CD14-positive monocyte (primary cell): ENCODE measurements at regions not wholly inside any gene's neighbourhood (a gene's known extent, or its start where the extent isn't known, plus 50 kb on each side); places are given as distances from the start of the nearest gene placed in this dataset.

ENCODE experiments used
- DNase-seq, 3 donors: peaks; one replicate each; pipeline ENCODE4 v3.0.0-alpha.2; 2011 to 2022
- H2AFZ ChIP-seq: 2 replicates; pipeline ENCODE4 v1.6.0; 2012; ENCODE audit warnings: mild to moderate bottlenecking, low read depth, low read length, inconsistent platforms; ENCODE audit not compliant: insufficient read depth, poor library complexity, severe bottlenecking
- H3K27ac ChIP-seq, 2 donors: 1 replicate in 1 of 2; 2 replicates in 1 of 2; pipeline ENCODE4 v1.5.1; 2012 to 2013; ENCODE audit warnings: low read length in 2 of 2, control low read depth in 1 of 2, inconsistent platforms in 1 of 2, low read depth in 1 of 2, mild to moderate bottlenecking in 1 of 2
- H3K27me3 ChIP-seq, 2 donors: one replicate each; pipeline versions ENCODE4 v1.6.0 to v1.6.1; 2011 to 2013; ENCODE audit warnings: low read length in 2 of 2; ENCODE audit not compliant: control insufficient read depth in 2 of 2, insufficient read depth in 2 of 2
- H3K36me3 ChIP-seq, 2 donors: replicated peaks in 1 of 2; 1 replicate in 1 of 2; 2 replicates in 1 of 2; pipeline versions ENCODE4 v1.5.1 to v1.6.1; 2012 to 2013; ENCODE audit warnings: low read length in 2 of 2, control low read depth in 1 of 2, inconsistent platforms in 1 of 2, mild to moderate bottlenecking in 1 of 2; ENCODE audit not compliant: insufficient read depth in 2 of 2, control insufficient read depth in 1 of 2
- H3K4me1 ChIP-seq, 2 donors: 1 replicate in 1 of 2; 2 replicates in 1 of 2; pipeline versions ENCODE4 v1.5.1 to v1.6.1; 2012 to 2013; ENCODE audit warnings: low read length in 2 of 2, control low read depth in 1 of 2, inconsistent platforms in 1 of 2, mild to moderate bottlenecking in 1 of 2, moderate library complexity in 1 of 2; ENCODE audit not compliant: insufficient read depth in 2 of 2, control insufficient read depth in 1 of 2
- H3K4me2 ChIP-seq: replicated peaks from 2 replicates; pipeline ENCODE3; 2012; ENCODE audit warnings: low read length, moderate library complexity, mild to moderate bottlenecking; ENCODE audit not compliant: poor library complexity, severe bottlenecking; ENCODE audit errors: extremely low read depth
- H3K4me3 ChIP-seq, 3 experiments: fragments of 200-600 bp in 1 of 3; sonication (generic) in 1 of 3; replicated peaks in 1 of 3; 1 replicate in 2 of 3; 2 replicates in 1 of 3; pipeline ENCODE4 v1.5.1; 2011 to 2013; ENCODE audit warnings: low read length in 3 of 3, mild to moderate bottlenecking in 3 of 3, control low read depth in 2 of 3, low read depth in 2 of 3, inconsistent platforms in 1 of 3, moderate library complexity in 1 of 3
- H3K79me2 ChIP-seq: 2 replicates; pipeline ENCODE4 v1.6.0; 2012; ENCODE audit warnings: mild to moderate bottlenecking, control low read depth, inconsistent platforms, low read length, moderate library complexity; ENCODE audit not compliant: insufficient read depth
- H3K9ac ChIP-seq: 2 replicates; pipeline ENCODE4 v1.6.0; 2017; ENCODE audit warnings: low read length, mild to moderate bottlenecking; ENCODE audit not compliant: insufficient read depth, poor library complexity, severe bottlenecking
- H3K9me3 ChIP-seq, 2 donors: replicated peaks in 1 of 2; 1 replicate in 1 of 2; 2 replicates in 1 of 2; pipeline versions ENCODE4 v1.5.1 to v1.6.1; 2012 to 2013; ENCODE audit warnings: low read length in 2 of 2, control low read depth in 1 of 2; ENCODE audit not compliant: control insufficient read depth in 1 of 2, insufficient read depth in 1 of 2
- H4K20me1 ChIP-seq: 2 replicates; pipeline ENCODE4 v1.6.0; 2012; ENCODE audit warnings: mild to moderate bottlenecking, low read length, control low read depth, moderate library complexity; ENCODE audit not compliant: insufficient read depth
- H3K27ac Mint-ChIP-seq, 7 donors: one replicate each; pipeline ENCODE4 v1.8.0; 2020; ENCODE audit warnings: mild to moderate bottlenecking in 7 of 7, mixed read lengths in 7 of 7, moderate library complexity in 6 of 7, inconsistent platforms in 2 of 7
- H3K27me3 Mint-ChIP-seq, 3 donors: one replicate each; pipeline ENCODE4 v1.8.0; 2021 to 2022; ENCODE audit warnings: low read depth in 3 of 3, mild to moderate bottlenecking in 3 of 3, mixed read lengths in 3 of 3, moderate library complexity in 3 of 3, inconsistent platforms in 1 of 3
- H3K36me3 Mint-ChIP-seq, 2 donors: one replicate each; pipeline ENCODE4 v1.8.0; 2020; ENCODE audit warnings: mixed read lengths in 2 of 2, inconsistent platforms in 1 of 2, mild to moderate bottlenecking in 1 of 2
- H3K4me1 Mint-ChIP-seq: one replicate; pipeline ENCODE4 v1.8.0; 2020; ENCODE audit warnings: mild to moderate bottlenecking, mixed read lengths
- H3K4me3 Mint-ChIP-seq, 2 donors: one replicate each; pipeline ENCODE4 v1.8.0; 2020; ENCODE audit warnings: mild to moderate bottlenecking in 2 of 2, mixed read lengths in 2 of 2, moderate library complexity in 1 of 2
- H3K9me3 Mint-ChIP-seq, 7 donors: one replicate each; pipeline ENCODE4 v1.8.0; 2020 to 2022; ENCODE audit warnings: mixed read lengths in 7 of 7, mild to moderate bottlenecking in 6 of 7, moderate library complexity in 6 of 7, inconsistent platforms in 2 of 7
- CTCF ChIP-seq: fragments of 200-600 bp; IDR thresholded peaks from one replicate; pipeline ENCODE4 v1.8.0; 2022; ENCODE audit warnings: antibody characterized with exemption, mild to moderate bottlenecking
- WGBS: methylation state at CpG from one replicate; pipeline ENCODE4 v1.1.5; 2013; ENCODE audit warnings: missing lambda C conversion rate; ENCODE audit not compliant: insufficient coverage; 5-methylcytosine and 5-hydroxymethylcytosine counted together
- intact Hi-C, 2 donors: fragments of 100-400 bp; cut with micrococcal nuclease; formaldehyde crosslinking; loops; one replicate each; pipeline versions ENCODE4 v1.15.0 to v1.15.1; 2023

- Histone ChIP-seq H2AFZ (no peak overlapping the region), H3K4me1 (no peaks in the 10 kb centered on the region), H3K27me3 (no peaks in the 10 kb centered on the region), H3K4me3 (no peak overlapping the region), H3K27ac (no peak overlapping the region), H3K9me3 (no peaks in the 10 kb centered on the region), H3K79me2 (no peaks in the 10 kb centered on the region), H3K36me3 (no peaks in the 10 kb centered on the region), H4K20me1 (no peaks in the 10 kb centered on the region), H3K4me2 (no peak overlapping the region), H3K9ac (no peak overlapping the region)
- TF ChIP-seq CTCF = no peak
- Mint-ChIP-seq H3K27me3 (peaks cover 0 to 3% (median 0%) of the 10 kb centered on the region in 3 donors), H3K4me1 (no peaks in the 10 kb centered on the region), H3K4me3 (no peak overlapping the region), H3K27ac (no peak overlapping the region), H3K36me3 (no peaks in the 10 kb centered on the region), H3K9me3 (peaks cover 0 to 4% (median 2%) of the 10 kb centered on the region in 7 donors)
- no peak for DNase-seq
- intact Hi-C loops = no loop called here
- WGBS = no CpG with 5 or more reads among the region's 4 CpGs
Observed at GRCh38 chr16:7278636-7279035, 54.0 kb upstream of the RBFOX1 start.

- WGBS = 60% methylated on average over 3 of the region's 4 CpGs
- intact Hi-C loops = no loop called here
Observed at GRCh38 chr16:7272567-7273158, 60.0 kb upstream of the RBFOX1 start.

More at GRCh38 chr16:7272567-7273158, 60.0 kb upstream of the RBFOX1 start:
- H3K4me2 ChIP-seq = no peak overlapping the region
- H3K9ac ChIP-seq = no peak overlapping the region
- no peaks in the 10 kb centered on the region for H3K4me1 ChIP-seq
- TF ChIP-seq CTCF = no peak
- no peak overlapping the region for H3K27ac ChIP-seq
- H3K4me3 ChIP-seq = no peak overlapping the region
- H4K20me1 ChIP-seq = no peaks in the 10 kb centered on the region
- Mint-ChIP-seq H3K4me1 (no peaks in the 10 kb centered on the region), H3K9me3 (peaks cover 0 to 2% (median 0%) of the 10 kb centered on the region in 7 donors), H3K36me3 (no peaks in the 10 kb centered on the region), H3K27me3 (peaks cover 0 to 3% (median 0%) of the 10 kb centered on the region in 3 donors), H3K4me3 (no peak overlapping the region), H3K27ac (no peak overlapping the region)
- H3K9me3 ChIP-seq = no peaks in the 10 kb centered on the region
- no peak overlapping the region for H2AFZ ChIP-seq
- no peak for DNase-seq
- H3K36me3 ChIP-seq = no peaks in the 10 kb centered on the region
- no peaks in the 10 kb centered on the region for H3K79me2 ChIP-seq
- H3K27me3 ChIP-seq = no peaks in the 10 kb centered on the region
